CD4-positive, alpha-beta T cell treated with Interleukin-12 subunit alpha and Interleukin-12 subunit beta, for 1 hour (primary cell): ENCODE measurements at regions not wholly inside any gene's neighbourhood (a gene's known extent, or its start where the extent isn't known, plus 50 kb on each side); places are given as distances from the start of the nearest gene placed in this dataset.

Source experiments
- DNase-seq: peaks from one replicate; pipeline ENCODE4 v3.0.0-alpha.2; 2020

- no peak for DNase-seq
Measured at GRCh38 chr22:48849963-48850657, 977.6 kb downstream of the BRD1 start.

- DNase-seq: no peak
Measured at GRCh38 chr22:48849219-48849912, 978.3 kb downstream of the BRD1 start.

GRCh38 chr22:48846200-48846599 is 981.5 kb downstream of the BRD1 start:
- DNase-seq: no peak

GRCh38 chr22:48845356-48845936 is 982.2 kb downstream of the BRD1 start:
- no peak for DNase-seq

- no peak for DNase-seq
Measured at GRCh38 chr22:48844056-48844675, 983.5 kb downstream of the BRD1 start.

- DNase-seq: no peak
Measured at GRCh38 chr22:48843640-48844039, 984.0 kb downstream of the BRD1 start.

- no peak for DNase-seq
Measured at GRCh38 chr22:48842976-48843375, 984.7 kb downstream of the BRD1 start.

GRCh38 chr22:48842583-48842945 is 985.1 kb downstream of the BRD1 start:
- DNase-seq: no peak

- no peak for DNase-seq
Measured at GRCh38 chr22:48841881-48842582, 985.6 kb downstream of the BRD1 start.

GRCh38 chr22:48840112-48840949 is 987.3 kb downstream of the BRD1 start:
- DNase-seq: no peak

GRCh38 chr22:48838846-48839730 is 988.6 kb downstream of the BRD1 start:
- DNase-seq: no peak

GRCh38 chr22:48838376-48838775 is 989.3 kb downstream of the BRD1 start:
- no peak for DNase-seq

- DNase-seq: no peak
Measured at GRCh38 chr22:48837341-48837935, 990.2 kb downstream of the BRD1 start.

- DNase-seq: no peak
Measured at GRCh38 chr22:48836673-48837340, 990.9 kb downstream of the BRD1 start.

GRCh38 chr22:48835857-48836672 is 991.6 kb downstream of the BRD1 start:
- no peak for DNase-seq

- DNase-seq: no peak
Measured at GRCh38 chr22:48835364-48835763, 992.3 kb downstream of the BRD1 start.

- DNase-seq: no peak
Measured at GRCh38 chr22:48834404-48834803, 993.3 kb downstream of the BRD1 start.

- no peak for DNase-seq
Measured at GRCh38 chr22:48832592-48832991, 995.1 kb downstream of the BRD1 start.

GRCh38 chr22:48829908-48830307 is 997.8 kb downstream of the BRD1 start:
- DNase-seq: no peak
